ENCODE measurements at regions not wholly inside any gene's neighbourhood (a gene's known extent, or its start where the extent isn't known, plus 50 kb on each side); places are given as distances from the start of the nearest gene placed in this dataset.

- no peak overlapping the region for H3K27ac Mint-ChIP-seq (ENCODE audit: unreplicated experiment)
- H3K9me3 Mint-ChIP-seq (ENCODE audit: unreplicated experiment) = no peaks in the 10 kb centered on the region
- H3K27me3 Mint-ChIP-seq (ENCODE audit: unreplicated experiment) = no peaks in the 10 kb centered on the region
- peaks cover 23% of the 10 kb centered on the region for H3K4me1 Mint-ChIP-seq (ENCODE audit: unreplicated experiment)
- H3K36me3 Mint-ChIP-seq (ENCODE audit: low read depth, unreplicated experiment) = no peaks in the 10 kb centered on the region
- no peak overlapping the region for H3K4me3 Mint-ChIP-seq (ENCODE audit: unreplicated experiment)
- no peak for TF ChIP-seq CTCF (IDR thresholded peaks at IDR 0.05; ENCODE audit: unreplicated experiment)
- DNase-seq (ENCODE audit: low spot score) = no peak
Measured at GRCh38 chr2:46847726-46848412, 67.7 kb downstream of the MCFD2 start.

- no peaks in the 10 kb centered on the region for H3K36me3 Mint-ChIP-seq (ENCODE audit: low read depth, unreplicated experiment)
- peaks cover 23% of the 10 kb centered on the region for H3K4me1 Mint-ChIP-seq (ENCODE audit: unreplicated experiment)
- H3K9me3 Mint-ChIP-seq (ENCODE audit: unreplicated experiment) = no peaks in the 10 kb centered on the region
- TF ChIP-seq CTCF (IDR thresholded peaks at IDR 0.05; ENCODE audit: unreplicated experiment) = no peak
- H3K27me3 Mint-ChIP-seq (ENCODE audit: unreplicated experiment) = peaks cover under 1% of the 10 kb centered on the region
- no peak for DNase-seq (ENCODE audit: low spot score)
- H3K4me3 Mint-ChIP-seq (ENCODE audit: unreplicated experiment) = no peak overlapping the region
- no peak overlapping the region for H3K27ac Mint-ChIP-seq (ENCODE audit: unreplicated experiment)
Measured at GRCh38 chr2:46847185-46847710, 68.4 kb downstream of the MCFD2 start.

- DNase-seq (ENCODE audit: low spot score) = no peak
- Mint-ChIP-seq H3K36me3 (ENCODE audit: low read depth, unreplicated experiment) (no peaks in the 10 kb centered on the region), H3K9me3 (ENCODE audit: unreplicated experiment) (no peaks in the 10 kb centered on the region), H3K27ac (ENCODE audit: unreplicated experiment) (no peak overlapping the region), H3K4me3 (ENCODE audit: unreplicated experiment) (no peak overlapping the region), H3K4me1 (ENCODE audit: unreplicated experiment) (peaks cover 26% of the 10 kb centered on the region), H3K27me3 (ENCODE audit: unreplicated experiment) (peaks cover 2% of the 10 kb centered on the region)
- no peak for TF ChIP-seq CTCF (IDR thresholded peaks at IDR 0.05; ENCODE audit: unreplicated experiment)
Measured at GRCh38 chr2:46846536-46846935, 69.1 kb downstream of the MCFD2 start.

GRCh38 chr2:46845542-46846486 lies 69.8 kb downstream of the MCFD2 start:
- TF ChIP-seq CTCF (IDR thresholded peaks at IDR 0.05; ENCODE audit: unreplicated experiment) = no peak
- no peaks in the 10 kb centered on the region for H3K9me3 Mint-ChIP-seq (ENCODE audit: unreplicated experiment)
- no peak overlapping the region for H3K4me3 Mint-ChIP-seq (ENCODE audit: unreplicated experiment)
- peaks cover 2% of the 10 kb centered on the region for H3K27me3 Mint-ChIP-seq (ENCODE audit: unreplicated experiment)
- H3K27ac Mint-ChIP-seq (ENCODE audit: unreplicated experiment) = no peak overlapping the region
- DNase-seq (ENCODE audit: low spot score) = no peak
- peaks cover 27% of the 10 kb centered on the region for H3K4me1 Mint-ChIP-seq (ENCODE audit: unreplicated experiment)
- H3K36me3 Mint-ChIP-seq (ENCODE audit: low read depth, unreplicated experiment) = no peaks in the 10 kb centered on the region
